OCI-LY3 (cell line): ENCODE measurements at regions not wholly inside any gene's neighbourhood (a gene's known extent, or its start where the extent isn't known, plus 50 kb on each side); places are given as distances from the start of the nearest gene placed in this dataset.
"Not testable (repeated sequence)": the region's sequence is repeated elsewhere in the genome, so short reads cannot be mapped to it uniquely, and the experiment has no call there.

Experiments
- CTCF ChIP-seq: fragments of 200-600, 300-600 bp; sonication (generic); IDR thresholded peaks from 2 replicates; pipeline ENCODE4 v1.5.1; 2014; ENCODE audit warnings: antibody characterized with exemption, low read length, low read depth
- EZH2phosphoT487 ChIP-seq: fragments of 200-600 bp; shearing (Covaris generic); IDR thresholded peaks from 2 replicates; pipeline ENCODE4 v1.6.1; 2018; ENCODE audit warnings: antibody characterized with exemption, mixed run types, low read depth

GRCh38 chr1:172855983-172856382 lies 194.8 kb downstream of the TNFSF18 start:
- not testable (repeated sequence) for TF ChIP-seq CTCF, EZH2phosphoT487
